HEK293 (cell line): ENCODE measurements at regions not wholly inside any gene's neighbourhood (a gene's known extent, or its start where the extent isn't known, plus 50 kb on each side); places are given as distances from the start of the nearest gene placed in this dataset.

ENCODE experiments used
- CTCF ChIA-PET: fragments of 350-600 bp; formaldehyde crosslinking; extraction: SDS; loops from one replicate; lab custom pipeline; 2021; ENCODE audit warnings: antibody characterized with exemption; lab: Yijun Ruan, JAX
- POLR2A ChIA-PET: fragments of 300-600 bp; formaldehyde crosslinking; extraction: SDS; loops from one replicate; lab custom pipeline; 2020; ENCODE audit warnings: antibody characterized with exemption, inconsistent platforms; lab: Yijun Ruan, JAX
- H3K27ac ChIP-seq: fragments of 200-500 bp; sonication (Bioruptor generic); 2 replicates; pipeline ENCODE4 v1.5.1; 2014; ENCODE audit warnings: low read depth, low read length, control low read depth, inconsistent platforms; ENCODE audit errors: extremely low read depth
- H3K36me3 ChIP-seq, 2 experiments: fragments of 200-500 bp in 1 of 2; sonication (Bioruptor generic) in 1 of 2; 1 replicate in 1 of 2; 2 replicates in 1 of 2; pipeline ENCODE4 v1.5.1; 2014 to 2017; ENCODE audit warnings: inconsistent platforms in 2 of 2, low read length in 2 of 2; ENCODE audit not compliant: control insufficient read depth in 2 of 2, insufficient read depth in 1 of 2
- H3K4me1 ChIP-seq: fragments of 200-500 bp; sonication (Bioruptor generic); 2 replicates; pipeline ENCODE4 v1.5.1; 2014; ENCODE audit warnings: mild to moderate bottlenecking, low read length, inconsistent platforms; ENCODE audit not compliant: control insufficient read depth, insufficient read depth
- H3K4me3 ChIP-seq: 2 replicates; pipeline ENCODE4 v1.5.1; 2011; ENCODE audit warnings: low read depth, mild to moderate bottlenecking, control low read depth, low read length, moderate library complexity
- H3K9me3 ChIP-seq: fragments of 200-500 bp; sonication (Bioruptor generic); 2 replicates; pipeline ENCODE4 v1.5.1; 2014; ENCODE audit warnings: low read depth, low read length, inconsistent platforms; ENCODE audit not compliant: control insufficient read depth, insufficient read depth
- GFI1B ChIP-seq: fragments of 450-650 bp; formaldehyde crosslinking; IDR thresholded peaks from 2 replicates; pipeline ENCODE4 v1.5.1; 2016; ENCODE audit warnings: missing biosample characterization, missing genetic modification characterization
- GLI2 ChIP-seq: fragments of 450-650 bp; formaldehyde crosslinking; IDR thresholded peaks from 2 replicates; pipeline ENCODE4; 2017; ENCODE audit warnings: missing biosample characterization, missing genetic modification characterization, low read depth, borderline replicate concordance
- MEIS1 ChIP-seq: sonication (generic); formaldehyde crosslinking; IDR thresholded peaks from 2 replicates; pipeline ENCODE4 v1.8.1; 2022; ENCODE audit warnings: missing genetic modification reagents, mild to moderate bottlenecking, borderline replicate concordance
- TCF7L2 ChIP-seq: IDR thresholded peaks from 2 replicates; pipeline ENCODE4 v1.6.1; 2011; ENCODE audit warnings: low read depth, mild to moderate bottlenecking, inconsistent platforms, low read length, moderate library complexity, borderline replicate concordance
- ZBTB21 ChIP-seq: fragments of 450-650 bp; formaldehyde crosslinking; IDR thresholded peaks from 2 replicates; pipeline ENCODE4 v1.5.1; 2017; ENCODE audit warnings: missing biosample characterization, missing genetic modification characterization
- ZFP37 ChIP-seq: fragments of 450-650 bp; formaldehyde crosslinking; IDR thresholded peaks from 2 replicates; pipeline ENCODE4 v1.5.1; 2016; ENCODE audit warnings: missing biosample characterization, missing genetic modification characterization
- ZNF114 ChIP-seq: fragments of 450-650 bp; formaldehyde crosslinking; IDR thresholded peaks from 2 replicates; pipeline ENCODE4 v1.5.0; 2017; ENCODE audit warnings: missing biosample characterization, missing genetic modification characterization
- ZNF223 ChIP-seq: fragments of 450-650 bp; formaldehyde crosslinking; IDR thresholded peaks from 2 replicates; pipeline ENCODE4 v1.5.1; 2016; ENCODE audit warnings: missing biosample characterization, missing genetic modification characterization
- ZNF23 ChIP-seq: fragments of 450-650 bp; formaldehyde crosslinking; IDR thresholded peaks from 2 replicates; pipeline ENCODE4 v1.5.1; 2016; ENCODE audit warnings: missing biosample characterization, missing genetic modification characterization, borderline replicate concordance
- ZNF391 ChIP-seq: fragments of 450-650 bp; formaldehyde crosslinking; IDR thresholded peaks from 2 replicates; pipeline ENCODE4 v1.5.1; 2016; ENCODE audit warnings: low read depth, missing biosample characterization, missing genetic modification characterization, borderline replicate concordance
- ZNF404 ChIP-seq: fragments of 450-650 bp; formaldehyde crosslinking; IDR thresholded peaks from 2 replicates; pipeline ENCODE4 v1.5.1; 2017; ENCODE audit warnings: missing biosample characterization, missing genetic modification characterization
- ZNF416 ChIP-seq: fragments of 450-650 bp; formaldehyde crosslinking; IDR thresholded peaks from 2 replicates; pipeline ENCODE4 v1.5.1; 2016; ENCODE audit warnings: missing biosample characterization, missing genetic modification characterization
- ZNF560 ChIP-seq: fragments of 450-650 bp; formaldehyde crosslinking; IDR thresholded peaks from 2 replicates; pipeline ENCODE4 v1.5.1; 2017; ENCODE audit warnings: missing biosample characterization, missing genetic modification characterization, borderline replicate concordance
- ZNF610 ChIP-seq: fragments of 450-650 bp; formaldehyde crosslinking; IDR thresholded peaks from 2 replicates; pipeline ENCODE4 v1.5.1; 2016; ENCODE audit warnings: missing biosample characterization, missing genetic modification characterization, borderline replicate concordance
- ZNF701 ChIP-seq: fragments of 450-650 bp; formaldehyde crosslinking; IDR thresholded peaks from 2 replicates; pipeline ENCODE4 v1.5.1; 2016; ENCODE audit warnings: missing biosample characterization, missing genetic modification characterization
- ZNF785 ChIP-seq: fragments of 450-650 bp; formaldehyde crosslinking; IDR thresholded peaks from 2 replicates; pipeline ENCODE4 v1.5.1; 2016; ENCODE audit warnings: missing biosample characterization, missing genetic modification characterization
- TF ChIP-seq, protein P1 (sequence below): fragments of 450-650 bp; formaldehyde crosslinking; IDR thresholded peaks from 2 replicates; pipeline ENCODE4 v1.5.1; 2017; ENCODE audit warnings: missing biosample characterization, missing genetic modification characterization
- TF ChIP-seq, protein P2 (sequence below): fragments of 450-650 bp; IDR thresholded peaks from 2 replicates; pipeline ENCODE4 v1.5.1; 2018; ENCODE audit warnings: missing biosample characterization, missing genetic modification characterization
- TF ChIP-seq, protein P3 (sequence below): fragments of 450-650 bp; formaldehyde crosslinking; IDR thresholded peaks from 2 replicates; pipeline ENCODE4 v1.5.1; 2016; ENCODE audit warnings: missing biosample characterization, missing genetic modification characterization, borderline replicate concordance
- TF ChIP-seq, protein P4 (sequence below): fragments of 450-650 bp; formaldehyde crosslinking; conservative IDR thresholded peaks from 2 replicates; pipeline ENCODE4 v1.5.1; 2016; ENCODE audit warnings: low read depth, missing biosample characterization, missing genetic modification characterization

DNA sequence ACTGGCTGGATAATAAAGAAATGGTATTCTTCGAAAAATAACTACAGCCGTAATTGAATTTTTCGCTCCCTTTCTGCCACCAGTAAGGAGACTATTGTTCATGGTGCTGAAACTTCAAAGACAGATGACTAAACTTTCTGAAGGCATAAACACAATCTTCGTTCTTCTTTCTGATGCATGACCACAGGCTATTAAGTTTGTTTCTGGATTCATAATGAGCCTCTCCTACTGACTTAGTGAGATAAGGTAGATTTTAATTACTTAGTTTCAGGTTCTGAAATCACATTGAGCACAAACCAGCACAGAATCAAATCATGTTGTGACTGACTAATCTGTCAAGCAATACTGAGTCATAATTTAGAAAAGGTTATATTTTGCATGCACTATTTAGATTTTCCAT is 441.8 kb upstream of the CCNG1 start:
- TF ChIP-seq MEIS1 (CRISPR knock-in tag) = no peak
- no peak for TF ChIP-seq GLI2
- TF ChIP-seq ZNF785 = no peak
- TF ChIP-seq GFI1B (tag by site-specific recombination) = no peak
- no peak for TF ChIP-seq ZNF416 (tag by site-specific recombination)
- TF ChIP-seq ZNF223 (tag by site-specific recombination) = no peak
- TF ChIP-seq, protein P1, sequence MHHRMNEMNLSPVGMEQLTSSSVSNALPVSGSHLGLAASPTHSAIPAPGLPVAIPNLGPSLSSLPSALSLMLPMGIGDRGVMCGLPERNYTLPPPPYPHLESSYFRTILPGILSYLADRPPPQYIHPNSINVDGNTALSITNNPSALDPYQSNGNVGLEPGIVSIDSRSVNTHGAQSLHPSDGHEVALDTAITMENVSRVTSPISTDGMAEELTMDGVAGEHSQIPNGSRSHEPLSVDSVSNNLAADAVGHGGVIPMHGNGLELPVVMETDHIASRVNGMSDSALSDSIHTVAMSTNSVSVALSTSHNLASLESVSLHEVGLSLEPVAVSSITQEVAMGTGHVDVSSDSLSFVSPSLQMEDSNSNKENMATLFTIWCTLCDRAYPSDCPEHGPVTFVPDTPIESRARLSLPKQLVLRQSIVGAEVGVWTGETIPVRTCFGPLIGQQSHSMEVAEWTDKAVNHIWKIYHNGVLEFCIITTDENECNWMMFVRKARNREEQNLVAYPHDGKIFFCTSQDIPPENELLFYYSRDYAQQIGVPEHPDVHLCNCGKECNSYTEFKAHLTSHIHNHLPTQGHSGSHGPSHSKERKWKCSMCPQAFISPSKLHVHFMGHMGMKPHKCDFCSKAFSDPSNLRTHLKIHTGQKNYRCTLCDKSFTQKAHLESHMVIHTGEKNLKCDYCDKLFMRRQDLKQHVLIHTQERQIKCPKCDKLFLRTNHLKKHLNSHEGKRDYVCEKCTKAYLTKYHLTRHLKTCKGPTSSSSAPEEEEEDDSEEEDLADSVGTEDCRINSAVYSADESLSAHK (tag by site-specific recombination) = no peak
- TF ChIP-seq ZNF560 (tag by site-specific recombination) = no peak
- POLR2A ChIA-PET = no interaction called here
- Histone ChIP-seq H3K4me3 (no peak overlapping the region), H3K4me1 (no peaks in the 10 kb centered on the region), H3K27ac (no peak overlapping the region), H3K36me3 (no peaks in the 10 kb centered on the region), H3K9me3 (no peaks in the 10 kb centered on the region)
- CTCF ChIA-PET = no interaction called here

DNA sequence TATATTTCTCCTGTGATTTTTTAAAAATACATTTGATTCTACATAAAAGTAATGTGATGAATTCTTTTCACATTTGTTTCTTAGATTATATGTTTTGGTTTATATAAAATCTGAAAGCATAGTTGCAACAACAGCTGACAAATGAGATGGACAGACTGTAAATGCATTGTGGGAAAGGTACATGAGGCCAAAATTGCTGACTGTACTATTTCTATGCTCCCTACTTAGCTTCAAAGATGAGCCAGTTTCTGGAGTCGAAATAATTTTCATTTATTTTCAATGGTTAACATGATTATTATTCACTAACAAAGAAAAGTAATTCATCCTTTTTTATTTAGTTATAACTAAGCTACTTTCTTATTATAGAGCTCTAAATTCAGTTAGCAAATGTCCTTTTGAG is 441.3 kb upstream of the CCNG1 start:
- Histone ChIP-seq H3K4me3 (no peak overlapping the region), H3K4me1 (no peaks in the 10 kb centered on the region), H3K36me3 (no peaks in the 10 kb centered on the region)
- TF ChIP-seq ZNF610 (tag by site-specific recombination) = no peak
- no peak for TF ChIP-seq ZNF404 (tag by site-specific recombination)
- TF ChIP-seq, protein P2, sequence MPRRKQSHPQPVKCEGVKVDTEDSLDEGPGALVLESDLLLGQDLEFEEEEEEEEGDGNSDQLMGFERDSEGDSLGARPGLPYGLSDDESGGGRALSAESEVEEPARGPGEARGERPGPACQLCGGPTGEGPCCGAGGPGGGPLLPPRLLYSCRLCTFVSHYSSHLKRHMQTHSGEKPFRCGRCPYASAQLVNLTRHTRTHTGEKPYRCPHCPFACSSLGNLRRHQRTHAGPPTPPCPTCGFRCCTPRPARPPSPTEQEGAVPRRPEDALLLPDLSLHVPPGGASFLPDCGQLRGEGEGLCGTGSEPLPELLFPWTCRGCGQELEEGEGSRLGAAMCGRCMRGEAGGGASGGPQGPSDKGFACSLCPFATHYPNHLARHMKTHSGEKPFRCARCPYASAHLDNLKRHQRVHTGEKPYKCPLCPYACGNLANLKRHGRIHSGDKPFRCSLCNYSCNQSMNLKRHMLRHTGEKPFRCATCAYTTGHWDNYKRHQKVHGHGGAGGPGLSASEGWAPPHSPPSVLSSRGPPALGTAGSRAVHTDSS (tag by site-specific recombination) = no peak
- TF ChIP-seq ZFP37 = no peak
- no peak for TF ChIP-seq ZNF23 (tag by site-specific recombination)
- TF ChIP-seq, protein P3, sequence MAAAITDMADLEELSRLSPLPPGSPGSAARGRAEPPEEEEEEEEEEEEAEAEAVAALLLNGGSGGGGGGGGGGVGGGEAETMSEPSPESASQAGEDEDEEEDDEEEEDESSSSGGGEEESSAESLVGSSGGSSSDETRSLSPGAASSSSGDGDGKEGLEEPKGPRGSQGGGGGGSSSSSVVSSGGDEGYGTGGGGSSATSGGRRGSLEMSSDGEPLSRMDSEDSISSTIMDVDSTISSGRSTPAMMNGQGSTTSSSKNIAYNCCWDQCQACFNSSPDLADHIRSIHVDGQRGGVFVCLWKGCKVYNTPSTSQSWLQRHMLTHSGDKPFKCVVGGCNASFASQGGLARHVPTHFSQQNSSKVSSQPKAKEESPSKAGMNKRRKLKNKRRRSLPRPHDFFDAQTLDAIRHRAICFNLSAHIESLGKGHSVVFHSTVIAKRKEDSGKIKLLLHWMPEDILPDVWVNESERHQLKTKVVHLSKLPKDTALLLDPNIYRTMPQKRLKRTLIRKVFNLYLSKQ (tag by site-specific recombination) = no peak
- no peak for TF ChIP-seq ZNF114 (tag by site-specific recombination)
- TF ChIP-seq ZNF701 (tag by site-specific recombination) = no peak
- TF ChIP-seq, protein P4, sequence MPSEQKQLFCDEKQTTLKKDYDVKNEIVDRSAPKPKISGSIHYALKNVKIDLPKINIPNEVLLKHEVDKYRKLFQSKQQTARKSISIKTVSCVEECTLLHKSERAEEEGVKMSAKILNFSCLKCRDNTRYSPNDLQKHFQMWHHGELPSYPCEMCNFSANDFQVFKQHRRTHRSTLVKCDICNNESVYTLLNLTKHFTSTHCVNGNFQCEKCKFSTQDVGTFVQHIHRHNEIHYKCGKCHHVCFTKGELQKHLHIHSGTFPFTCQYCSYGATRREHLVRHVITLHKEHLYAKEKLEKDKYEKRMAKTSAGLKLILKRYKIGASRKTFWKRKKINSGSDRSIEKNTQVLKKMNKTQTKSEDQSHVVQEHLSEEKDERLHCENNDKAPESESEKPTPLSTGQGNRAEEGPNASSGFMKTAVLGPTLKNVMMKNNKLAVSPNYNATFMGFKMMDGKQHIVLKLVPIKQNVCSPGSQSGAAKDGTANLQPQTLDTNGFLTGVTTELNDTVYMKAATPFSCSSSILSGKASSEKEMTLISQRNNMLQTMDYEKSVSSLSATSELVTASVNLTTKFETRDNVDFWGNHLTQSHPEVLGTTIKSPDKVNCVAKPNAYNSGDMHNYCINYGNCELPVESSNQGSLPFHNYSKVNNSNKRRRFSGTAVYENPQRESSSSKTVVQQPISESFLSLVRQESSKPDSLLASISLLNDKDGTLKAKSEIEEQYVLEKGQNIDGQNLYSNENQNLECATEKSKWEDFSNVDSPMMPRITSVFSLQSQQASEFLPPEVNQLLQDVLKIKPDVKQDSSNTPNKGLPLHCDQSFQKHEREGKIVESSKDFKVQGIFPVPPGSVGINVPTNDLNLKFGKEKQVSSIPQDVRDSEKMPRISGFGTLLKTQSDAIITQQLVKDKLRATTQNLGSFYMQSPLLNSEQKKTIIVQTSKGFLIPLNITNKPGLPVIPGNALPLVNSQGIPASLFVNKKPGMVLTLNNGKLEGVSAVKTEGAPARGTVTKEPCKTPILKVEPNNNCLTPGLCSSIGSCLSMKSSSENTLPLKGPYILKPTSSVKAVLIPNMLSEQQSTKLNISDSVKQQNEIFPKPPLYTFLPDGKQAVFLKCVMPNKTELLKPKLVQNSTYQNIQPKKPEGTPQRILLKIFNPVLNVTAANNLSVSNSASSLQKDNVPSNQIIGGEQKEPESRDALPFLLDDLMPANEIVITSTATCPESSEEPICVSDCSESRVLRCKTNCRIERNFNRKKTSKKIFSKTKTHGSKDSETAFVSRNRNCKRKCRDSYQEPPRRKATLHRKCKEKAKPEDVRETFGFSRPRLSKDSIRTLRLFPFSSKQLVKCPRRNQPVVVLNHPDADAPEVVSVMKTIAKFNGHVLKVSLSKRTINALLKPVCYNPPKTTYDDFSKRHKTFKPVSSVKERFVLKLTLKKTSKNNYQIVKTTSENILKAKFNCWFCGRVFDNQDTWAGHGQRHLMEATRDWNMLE = no peak
- no peak for TF ChIP-seq TCF7L2
- no peak for TF ChIP-seq ZNF391 (tag by site-specific recombination)
- no peak for TF ChIP-seq ZBTB21 (tag by site-specific recombination)
- TF ChIP-seq, all 188 proteins: peak for 0
- ChIA-PET POLR2A (no interaction called here), CTCF (no interaction called here)
- no peak overlapping the region for H3K27ac ChIP-seq
- H3K9me3 ChIP-seq = no peaks in the 10 kb centered on the region
